Adrenal gland (tissue), 9 donors: ENCODE measurements at regions not wholly inside any gene's neighbourhood (a gene's known extent, or its start where the extent isn't known, plus 50 kb on each side); places are given as distances from the start of the nearest gene placed in this dataset.

Experiments
- DNase-seq, 7 donors: peaks; one replicate each; pipeline ENCODE4 v3.0.0-alpha.2; 2019 to 2020
- H3K27ac ChIP-seq, 5 donors: fragments of 200-600 bp; sonication (generic) in 4 of 5; 1 replicate in 3 of 5; 2 replicates in 2 of 5; pipeline versions ENCODE4 v1.5.1 to v1.8.0; 2016 to 2020; ENCODE audit warnings: mild to moderate bottlenecking in 1 of 5
- H3K27me3 ChIP-seq: fragments of 200-600 bp; 2 replicates; pipeline ENCODE4 v1.8.0; 2021
- H3K36me3 ChIP-seq, 2 donors: fragments of 200-600 bp; replicated peaks in 1 of 2; 1 replicate in 1 of 2; 2 replicates in 1 of 2; pipeline versions ENCODE4 v1.5.1 to v1.8.0; 2018 to 2022
- H3K4me1 ChIP-seq, 2 donors: fragments of 200-600 bp; replicated peaks in 1 of 2; 1 replicate in 1 of 2; 2 replicates in 1 of 2; pipeline versions ENCODE4 v1.5.1 to v1.8.0; 2018 to 2021
- H3K4me3 ChIP-seq, 4 donors: fragments of 200-600 bp; sonication (generic) in 3 of 4; one replicate each; pipeline ENCODE4 v1.5.1; 2016 to 2018
- H3K9me3 ChIP-seq, 3 donors: fragments of 200-600 bp; sonication (generic) in 1 of 3; replicated peaks in 1 of 3; 1 replicate in 2 of 3; 2 replicates in 1 of 3; pipeline versions ENCODE4 v1.5.1 to v1.8.0; 2016 to 2021
- POLR2A ChIP-seq, 2 donors: fragments of 450-650 bp; IDR thresholded peaks; one replicate each; pipeline ENCODE4 v1.6.1; 2017; ENCODE audit warnings: antibody characterized with exemption in 2 of 2, mild to moderate bottlenecking in 2 of 2, moderate library complexity in 1 of 2
- WGBS, 4 donors: extraction: QIAGEN DNeasy Blood & Tissue Kit in 2 of 4; methylation state at CpG; one replicate each; pipeline versions ENCODE4 v1.1.5 to v1.1.7; 2013 to 2017; 5-methylcytosine and 5-hydroxymethylcytosine counted together
- intact Hi-C, 2 donors: fragments of 100-400 bp; cut with DNase I; formaldehyde crosslinking; loops; one replicate each; pipeline versions ENCODE4 v1.14.1 to v1.15.0; 2022 to 2023
- TF ChIP-seq, protein P1 (sequence below), 6 experiments: fragments of 450-650 bp in 4 of 6; fragments of 200-600 bp in 2 of 6; sonication (generic) in 1 of 6; IDR thresholded peaks; 1 replicate in 5 of 6; 2 replicates in 1 of 6; pipeline versions ENCODE4 v1.5.1 to v1.8.0; 2016 to 2021; ENCODE audit warnings: antibody characterized with exemption in 6 of 6, mild to moderate bottlenecking in 2 of 6, moderate library complexity in 1 of 6
- donor health status: healthy with polysubstance abuse.
- donor health status: Bipolar disorder and iron deficiency.
- donor health status: DM: yes; HTN: yes; CAD: no.
- donor health status: DM: no; HTN: no; CAD: no.
- donor health status: DM: no; HTN: no; CAD: no.

DNA sequence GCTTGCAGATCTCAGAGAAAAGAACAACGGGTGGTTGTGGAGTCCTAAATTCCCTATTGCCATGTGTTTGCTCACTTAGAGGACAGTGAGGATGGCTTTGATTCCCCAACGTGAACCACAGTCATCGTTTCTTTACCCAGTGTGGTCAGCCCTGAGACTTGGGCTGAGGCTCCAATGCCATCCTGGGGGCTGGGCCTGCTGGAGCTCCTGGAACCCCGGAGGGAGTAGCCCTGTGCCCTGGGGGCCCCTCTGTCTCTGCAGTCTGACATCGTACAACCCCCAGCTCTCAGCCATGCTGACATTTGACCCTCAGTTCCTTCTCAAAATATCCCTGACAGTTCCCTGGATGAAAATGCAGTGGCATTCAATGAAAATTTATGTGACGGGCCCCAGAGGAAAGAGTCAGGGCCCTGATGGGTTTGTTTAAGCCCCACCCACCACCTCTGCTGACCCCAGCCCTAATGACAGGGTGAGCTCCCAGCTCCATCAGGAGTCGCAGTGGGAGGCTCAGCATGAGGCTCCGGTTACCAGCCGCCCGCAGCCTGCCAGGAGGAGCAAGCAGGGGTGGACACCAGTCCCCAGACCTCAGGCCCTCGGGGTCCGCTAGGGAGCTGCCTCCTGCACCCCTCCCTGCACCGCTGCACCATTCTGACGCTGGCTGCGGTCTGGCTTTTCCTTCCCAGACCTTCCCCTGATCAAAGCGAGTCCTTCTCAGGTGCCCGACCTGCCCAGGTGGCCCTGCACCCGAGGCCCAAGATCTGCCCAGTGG is 120.9 kb downstream of the TWIST2 start:
- no peak overlapping the region for H3K27ac ChIP-seq

DNA sequence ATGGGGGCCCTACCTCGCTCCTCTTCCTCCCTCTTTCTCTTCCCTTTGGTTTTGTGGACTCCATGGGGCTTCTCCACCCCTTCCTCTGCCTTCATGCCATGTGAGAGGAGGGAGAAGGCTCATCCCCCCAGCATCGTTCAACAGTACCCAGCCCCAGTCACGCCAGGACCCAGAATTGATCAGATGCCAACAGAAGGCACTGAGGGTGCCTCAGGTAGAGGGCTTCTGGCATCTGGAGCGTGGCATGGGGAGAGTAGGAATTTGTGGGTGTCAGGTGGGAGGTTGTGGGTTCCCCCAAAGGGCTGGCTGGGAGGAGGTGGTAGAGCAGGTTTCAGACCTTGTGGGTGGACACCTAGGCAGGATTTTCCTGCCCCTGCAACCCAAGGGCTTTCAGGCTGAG is 122.0 kb downstream of the TWIST2 start:
- Histone ChIP-seq H3K9me3 (no peaks in the 10 kb centered on the region), H3K27me3 (no peaks in the 10 kb centered on the region), H3K36me3 (no peaks in the 10 kb centered on the region), H3K4me3 (no peak overlapping the region), H3K4me1 (peaks cover 0 to 14% of the 10 kb centered on the region in 2 donors), H3K27ac (no peak overlapping the region)
- WGBS, 4 donors = 80 to 86% (median 86%) methylated on average over 4 of the region's 4 CpGs
- intact Hi-C loops = loop anchor here in 1 of 2 donors (10.0 kb wide), 1 partner anchor 125 kb away; the partner anchor contains the start of gene TWIST2
- TF ChIP-seq, protein P1, sequence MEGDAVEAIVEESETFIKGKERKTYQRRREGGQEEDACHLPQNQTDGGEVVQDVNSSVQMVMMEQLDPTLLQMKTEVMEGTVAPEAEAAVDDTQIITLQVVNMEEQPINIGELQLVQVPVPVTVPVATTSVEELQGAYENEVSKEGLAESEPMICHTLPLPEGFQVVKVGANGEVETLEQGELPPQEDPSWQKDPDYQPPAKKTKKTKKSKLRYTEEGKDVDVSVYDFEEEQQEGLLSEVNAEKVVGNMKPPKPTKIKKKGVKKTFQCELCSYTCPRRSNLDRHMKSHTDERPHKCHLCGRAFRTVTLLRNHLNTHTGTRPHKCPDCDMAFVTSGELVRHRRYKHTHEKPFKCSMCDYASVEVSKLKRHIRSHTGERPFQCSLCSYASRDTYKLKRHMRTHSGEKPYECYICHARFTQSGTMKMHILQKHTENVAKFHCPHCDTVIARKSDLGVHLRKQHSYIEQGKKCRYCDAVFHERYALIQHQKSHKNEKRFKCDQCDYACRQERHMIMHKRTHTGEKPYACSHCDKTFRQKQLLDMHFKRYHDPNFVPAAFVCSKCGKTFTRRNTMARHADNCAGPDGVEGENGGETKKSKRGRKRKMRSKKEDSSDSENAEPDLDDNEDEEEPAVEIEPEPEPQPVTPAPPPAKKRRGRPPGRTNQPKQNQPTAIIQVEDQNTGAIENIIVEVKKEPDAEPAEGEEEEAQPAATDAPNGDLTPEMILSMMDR (IDR thresholded peaks at IDR 0.05) = no peak
- no peak for TF ChIP-seq POLR2A (IDR thresholded peaks at IDR 0.05)
- DNase-seq = no peak

More for the DNA sequence above, 120.9 kb downstream of the TWIST2 start:
- Histone ChIP-seq H3K36me3 (no peaks in the 10 kb centered on the region), H3K9me3 (no peaks in the 10 kb centered on the region), H3K27me3 (no peaks in the 10 kb centered on the region), H3K4me3 (no peak overlapping the region), H3K4me1 (peaks cover 0 to 4% of the 10 kb centered on the region in 2 donors)
- DNase-seq = no peak
- TF ChIP-seq, protein P1 (IDR thresholded peaks at IDR 0.05) = no peak
- TF ChIP-seq POLR2A (IDR thresholded peaks at IDR 0.05) = no peak
- 61 to 78% (median 67%) methylated on average over 11 to 18 of the region's 18 CpGs for WGBS, 4 donors
- intact Hi-C loops = loop anchor here in 1 of 2 donors (10.0 kb wide), 1 partner anchor 124 kb away; the partner anchor contains the start of gene TWIST2

DNA sequence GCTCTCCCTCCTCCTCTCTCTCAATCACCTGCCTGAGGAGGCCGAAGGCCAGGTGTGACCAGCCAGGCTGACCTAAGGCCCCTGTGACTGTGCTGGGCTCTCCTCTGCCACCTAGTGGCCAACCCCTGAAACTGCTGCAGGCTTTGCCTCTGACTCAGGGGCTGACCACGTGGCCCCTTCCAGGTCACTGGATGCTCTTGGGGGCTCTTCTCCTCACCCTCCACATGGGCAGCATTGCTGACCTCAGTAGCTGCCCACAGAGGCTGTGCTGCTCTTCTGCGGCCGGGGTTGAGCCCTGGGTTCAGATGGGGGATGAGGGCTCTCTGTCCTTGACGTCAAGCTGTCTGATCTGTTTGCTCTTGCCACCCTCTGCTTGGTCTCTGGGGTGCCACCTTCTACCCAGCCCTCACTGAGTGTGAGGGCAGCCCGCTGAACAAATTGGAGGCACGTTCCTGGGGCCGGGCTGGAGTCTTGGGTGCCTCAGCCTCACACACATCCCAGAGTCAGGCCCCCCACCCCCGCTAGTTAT is 122.7 kb downstream of the TWIST2 start:
- Histone ChIP-seq H3K4me3 (no peak overlapping the region), H3K9me3 (peaks cover 0 to 2% (median 0%) of the 10 kb centered on the region in 3 donors), H3K27ac (no peak overlapping the region), H3K4me1 (peaks cover 0 to 14% of the 10 kb centered on the region in 2 donors), H3K27me3 (no peaks in the 10 kb centered on the region), H3K36me3 (no peaks in the 10 kb centered on the region)
- TF ChIP-seq POLR2A (IDR thresholded peaks at IDR 0.05) = no peak
- TF ChIP-seq, protein P1 (IDR thresholded peaks at IDR 0.05) = peak; percentile 85 to 100 (median 93)
- intact Hi-C loops = no loop called here
- 44 to 47% (median 45%) methylated on average over 4 to 9 of the region's 9 CpGs; no CpG with 5 or more reads in 1 of the 4 donors for WGBS, 4 donors
- DNase-seq = peak; percentile 62 to 76 (median 63)

DNA sequence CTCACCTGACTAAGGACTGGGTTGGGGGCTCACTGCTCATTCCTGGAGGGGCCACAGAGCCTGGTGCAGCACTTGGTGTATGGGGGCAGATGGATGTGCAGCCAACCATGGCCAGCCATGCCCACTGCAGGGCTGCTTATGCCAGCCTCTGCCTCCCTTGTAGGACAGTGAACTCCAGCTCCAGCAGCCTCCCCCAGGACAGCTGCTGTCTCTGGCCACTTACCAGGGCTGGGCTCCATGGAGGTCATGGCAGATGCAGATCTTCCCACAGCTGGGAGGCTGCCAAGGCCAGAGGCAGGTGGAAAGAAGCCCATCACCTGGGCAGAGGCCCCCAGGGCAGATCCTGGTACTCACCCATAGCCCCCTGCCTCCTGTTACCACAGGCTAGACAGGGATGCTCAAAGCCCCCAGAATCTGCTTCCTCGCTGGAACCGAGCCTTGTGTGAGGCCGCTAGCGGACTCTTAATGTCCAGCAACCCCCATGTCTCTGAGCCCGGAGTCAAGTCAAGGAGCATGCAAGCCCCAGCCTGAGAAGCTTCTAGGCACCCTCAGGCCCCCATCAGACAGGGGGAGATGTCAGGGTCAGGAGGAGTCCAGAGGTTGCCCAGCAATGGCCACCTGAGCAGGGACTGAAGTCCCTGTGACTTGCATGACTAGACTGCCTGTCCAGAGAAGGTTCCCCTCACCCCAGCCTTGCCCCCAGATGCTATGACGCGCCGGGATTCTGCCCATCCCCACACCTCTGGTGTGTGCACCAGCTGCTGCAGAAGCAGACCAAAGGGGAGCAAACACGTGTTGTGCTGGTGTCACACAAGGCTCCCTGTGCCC is 123.6 kb downstream of the TWIST2 start:
- WGBS, 4 donors = 74 to 96% (median 89%) methylated on average over 4 to 9 of the region's 9 CpGs
- Histone ChIP-seq H3K27ac (no peak overlapping the region), H3K4me3 (no peak overlapping the region), H3K4me1 (peaks cover 0 to 14% of the 10 kb centered on the region in 2 donors), H3K27me3 (no peaks in the 10 kb centered on the region), H3K36me3 (no peaks in the 10 kb centered on the region), H3K9me3 (peaks cover 0 to 8% (median 0%) of the 10 kb centered on the region in 3 donors)
- DNase-seq = no peak
- no peak for TF ChIP-seq POLR2A (IDR thresholded peaks at IDR 0.05)
- TF ChIP-seq, protein P1 (IDR thresholded peaks at IDR 0.05) = no peak
- intact Hi-C loops = no loop called here
